Right renal pelvis (tissue), 4 donors: ENCODE measurements at regions not wholly inside any gene's neighbourhood (a gene's known extent, or its start where the extent isn't known, plus 50 kb on each side); places are given as distances from the start of the nearest gene placed in this dataset.

ENCODE experiments used
- DNase-seq, 4 donors: peaks; one replicate each; pipeline ENCODE4 v3.0.0-alpha.2; 2013; ENCODE audit warnings: low read depth in 4 of 4, low spot score in 3 of 4, missing footprints in 1 of 4

- DNase-seq, result no peak
These were observed 265.8 kb upstream of the PPP2R3A start for GRCh38 chr3:135699741-135700140.

- DNase-seq, result no peak
These were observed 258.7 kb upstream of the PPP2R3A start for GRCh38 chr3:135706758-135707375.

- no peak for DNase-seq
These were observed 246.1 kb upstream of the PPP2R3A start for GRCh38 chr3:135719449-135719848.

GRCh38 chr3:135728007-135728721 lies 237.4 kb upstream of the PPP2R3A start:
- DNase-seq, result no peak

- no peak for DNase-seq
These were observed 234.0 kb upstream of the PPP2R3A start for GRCh38 chr3:135731546-135731945.

GRCh38 chr3:135736740-135737139 lies 228.8 kb upstream of the PPP2R3A start:
- no peak for DNase-seq

- no peak for DNase-seq
These were observed 225.7 kb upstream of the PPP2R3A start for GRCh38 chr3:135739779-135740178.

GRCh38 chr3:135740211-135740610 lies 225.3 kb upstream of the PPP2R3A start:
- no peak for DNase-seq

GRCh38 chr3:135740751-135741150 lies 224.8 kb upstream of the PPP2R3A start:
- no peak for DNase-seq

- DNase-seq, result no peak
These were observed 213.5 kb upstream of the PPP2R3A start for GRCh38 chr3:135751991-135752390.

- DNase-seq, result peak in 3 of 4 donors; percentile 15 to 22 (median 17)
These were observed 212.7 kb upstream of the PPP2R3A start for GRCh38 chr3:135752851-135753250.

- DNase-seq, result no peak
These were observed 212.0 kb upstream of the PPP2R3A start for GRCh38 chr3:135753506-135753905.

- DNase-seq, result no peak
These were observed 210.0 kb upstream of the PPP2R3A start for GRCh38 chr3:135755330-135756105.

GRCh38 chr3:135756106-135756668 lies 209.3 kb upstream of the PPP2R3A start:
- DNase-seq, result no peak

- no peak for DNase-seq
These were observed 208.1 kb upstream of the PPP2R3A start for GRCh38 chr3:135757421-135757820.

- DNase-seq, result no peak
These were observed 206.6 kb upstream of the PPP2R3A start for GRCh38 chr3:135758961-135759360.

- no peak for DNase-seq
These were observed 205.9 kb upstream of the PPP2R3A start for GRCh38 chr3:135759651-135760050.

GRCh38 chr3:135760581-135760980 lies 204.9 kb upstream of the PPP2R3A start:
- no peak for DNase-seq

GRCh38 chr3:135762188-135762856 lies 203.2 kb upstream of the PPP2R3A start:
- DNase-seq, result no peak

- no peak for DNase-seq
These were observed 199.4 kb upstream of the PPP2R3A start for GRCh38 chr3:135766115-135766514.

- no peak for DNase-seq
These were observed 193.8 kb upstream of the PPP2R3A start for GRCh38 chr3:135771760-135772159.
